ENCODE measurements at regions not wholly inside any gene's neighbourhood (a gene's known extent, or its start where the extent isn't known, plus 50 kb on each side); places are given as distances from the start of the nearest gene placed in this dataset.
"Not testable (repeated sequence)": the region's sequence is repeated elsewhere in the genome, so short reads cannot be mapped to it uniquely, and the experiment has no call there.

DNA sequence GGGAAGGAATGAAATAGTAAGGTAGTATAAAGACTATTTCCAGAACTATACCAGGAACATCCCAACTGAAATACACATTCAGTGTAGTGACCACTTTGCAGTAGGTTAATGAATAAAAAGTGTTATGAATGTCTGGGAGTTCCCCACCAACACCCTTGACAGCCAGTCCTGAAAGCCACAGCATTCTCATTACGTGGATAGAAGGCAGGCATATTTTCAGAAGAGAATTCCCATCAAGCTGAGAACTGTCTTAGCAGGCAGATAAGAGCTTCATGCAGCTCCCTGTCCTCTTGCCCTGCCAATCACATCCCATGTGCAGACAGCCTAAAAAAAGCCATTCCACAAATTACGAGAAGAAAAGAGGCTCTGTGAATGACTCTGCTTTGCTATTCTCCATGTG, 695.0 kb downstream of the DTWD2 start:
- Histone ChIP-seq H4K20me1 (ENCODE audit: insufficient read depth, low read length) (no peaks in the 10 kb centered on the region), H3K4me3 (ENCODE audit: low read length) (no peak overlapping the region), H3K79me2 (ENCODE audit: low read length) (no peaks in the 10 kb centered on the region), H3K27me3 (ENCODE audit: low read depth, low read length) (no peaks in the 10 kb centered on the region), H3K4me2 (ENCODE audit: low read length) (no peak overlapping the region), H3K9me3 (ENCODE audit: insufficient read depth, low read length) (no peaks in the 10 kb centered on the region), H2AFZ (ENCODE audit: low read depth, low read length) (no peak overlapping the region), H3K9ac (ENCODE audit: low read length) (no peak overlapping the region), H3K36me3 (replicated peaks; ENCODE audit: low read depth, low read length) (no peaks in the 10 kb centered on the region), H3K27ac (ENCODE audit: low read length) (no peak overlapping the region), H3K4me1 (ENCODE audit: low read length) (peaks cover 6% of the 10 kb centered on the region; the same call in 1 of the 2 replicates)
- TF ChIP-seq CTCF (IDR thresholded peaks at IDR 0.05; ENCODE audit: low read depth, low read length) (no peak), EZH2phosphoT487 (IDR thresholded peaks at IDR 0.05; ENCODE audit: low read depth) (no peak)

GRCh38 chr5:118290204-118290603, 698.1 kb downstream of the DTWD2 start:
- H2AFZ ChIP-seq (ENCODE audit: low read depth, low read length), result no peak overlapping the region
- H3K9me3 ChIP-seq (ENCODE audit: insufficient read depth, low read length), result no peaks in the 10 kb centered on the region
- TF ChIP-seq CTCF (IDR thresholded peaks at IDR 0.05; ENCODE audit: low read depth, low read length) (no peak), EZH2phosphoT487 (IDR thresholded peaks at IDR 0.05; ENCODE audit: low read depth) (no peak)
- peaks cover 6% of the 10 kb centered on the region; the same call in 1 of the 2 replicates for H3K4me1 ChIP-seq (ENCODE audit: low read length)
- no peaks in the 10 kb centered on the region for H3K36me3 ChIP-seq (replicated peaks; ENCODE audit: low read depth, low read length)
- H3K79me2 ChIP-seq (ENCODE audit: low read length), result no peaks in the 10 kb centered on the region
- no peaks in the 10 kb centered on the region for H4K20me1 ChIP-seq (ENCODE audit: insufficient read depth, low read length)
- no peak overlapping the region for H3K27ac ChIP-seq (ENCODE audit: low read length)
- H3K4me3 ChIP-seq (ENCODE audit: low read length), result no peak overlapping the region
- no peak overlapping the region for H3K4me2 ChIP-seq (ENCODE audit: low read length)
- no peak overlapping the region for H3K9ac ChIP-seq (ENCODE audit: low read length)
- no peaks in the 10 kb centered on the region for H3K27me3 ChIP-seq (ENCODE audit: low read depth, low read length)

GRCh38 chr5:118284230-118284629, 704.1 kb downstream of the DTWD2 start:
- not testable (repeated sequence) for H2AFZ ChIP-seq (ENCODE audit: low read depth, low read length); H3K36me3 ChIP-seq (replicated peaks; ENCODE audit: low read depth, low read length); H3K27ac ChIP-seq (ENCODE audit: low read length); H3K4me2 ChIP-seq (ENCODE audit: low read length); H3K4me1 ChIP-seq (ENCODE audit: low read length); H3K9ac ChIP-seq (ENCODE audit: low read length); H3K4me3 ChIP-seq (ENCODE audit: low read length); H3K79me2 ChIP-seq (ENCODE audit: low read length); H4K20me1 ChIP-seq (ENCODE audit: insufficient read depth, low read length); H3K9me3 ChIP-seq (ENCODE audit: insufficient read depth, low read length); H3K27me3 ChIP-seq (ENCODE audit: low read depth, low read length)

- not testable (repeated sequence) for H3K9ac ChIP-seq (ENCODE audit: low read length); H4K20me1 ChIP-seq (ENCODE audit: insufficient read depth, low read length); H3K4me3 ChIP-seq (ENCODE audit: low read length); H3K4me1 ChIP-seq (ENCODE audit: low read length); H3K27me3 ChIP-seq (ENCODE audit: low read depth, low read length); H3K4me2 ChIP-seq (ENCODE audit: low read length); H3K79me2 ChIP-seq (ENCODE audit: low read length); H3K36me3 ChIP-seq (replicated peaks; ENCODE audit: low read depth, low read length); H3K9me3 ChIP-seq (ENCODE audit: insufficient read depth, low read length); H2AFZ ChIP-seq (ENCODE audit: low read depth, low read length); H3K27ac ChIP-seq (ENCODE audit: low read length)
Measured at GRCh38 chr5:118282480-118283038, 705.8 kb downstream of the DTWD2 start.

GRCh38 chr5:118279540-118280294, 708.6 kb downstream of the DTWD2 start:
- TF ChIP-seq CTCF (IDR thresholded peaks at IDR 0.05; ENCODE audit: low read depth, low read length) (no peak), EZH2phosphoT487 (IDR thresholded peaks at IDR 0.05; ENCODE audit: low read depth) (no peak)
- H3K9me3 ChIP-seq (ENCODE audit: insufficient read depth, low read length), result no peaks in the 10 kb centered on the region

More at GRCh38 chr5:118279540-118280294, 708.6 kb downstream of the DTWD2 start:
- H3K4me3 ChIP-seq (ENCODE audit: low read length), result no peak overlapping the region
- H3K9ac ChIP-seq (ENCODE audit: low read length), result no peak overlapping the region
- H3K4me2 ChIP-seq (ENCODE audit: low read length), result no peak overlapping the region
- no peaks in the 10 kb centered on the region for H3K36me3 ChIP-seq (replicated peaks; ENCODE audit: low read depth, low read length)
- H3K27ac ChIP-seq (ENCODE audit: low read length), result no peak overlapping the region
- H3K79me2 ChIP-seq (ENCODE audit: low read length), result no peaks in the 10 kb centered on the region
- no peaks in the 10 kb centered on the region for H4K20me1 ChIP-seq (ENCODE audit: insufficient read depth, low read length)
- no peaks in the 10 kb centered on the region for H3K4me1 ChIP-seq (ENCODE audit: low read length)
- no peaks in the 10 kb centered on the region for H3K27me3 ChIP-seq (ENCODE audit: low read depth, low read length)
- H2AFZ ChIP-seq (ENCODE audit: low read depth, low read length), result no peak overlapping the region; the same call in 1 of the 2 replicates

Data from OCI-LY3 (cell line).